ENCODE measurements at regions not wholly inside any gene's neighbourhood (a gene's known extent, or its start where the extent isn't known, plus 50 kb on each side); places are given as distances from the start of the nearest gene placed in this dataset.

GRCh38 chr10:36872702-36873393 lies 252.6 kb upstream of the ANKRD30A start:
- Histone ChIP-seq H3K27me3 (no peaks in the 10 kb centered on the region), H3K9ac (ENCODE audit: low read depth in 2 of 2, low read length in 2 of 2) (no peak overlapping the region), H3K4me1 (no peaks in the 10 kb centered on the region), H3K27ac (no peak overlapping the region), H3K9me3 (no peaks in the 10 kb centered on the region), H3K36me3 (no peaks in the 10 kb centered on the region), H3K4me3 (no peak overlapping the region)
- TF ChIP-seq CTCF (IDR thresholded peaks at IDR 0.05), result no peak
- intact Hi-C loops (cut with DNase I), result no loop called here
- DNase-seq, result no peak

GRCh38 chr10:36840788-36841187 lies 284.6 kb upstream of the ANKRD30A start:
- Histone ChIP-seq H3K9me3 (no peaks in the 10 kb centered on the region), H3K4me3 (no peak overlapping the region), H3K36me3 (no peaks in the 10 kb centered on the region), H3K27me3 (no peaks in the 10 kb centered on the region), H3K27ac (no peak overlapping the region), H3K9ac (ENCODE audit: low read depth in 2 of 2, low read length in 2 of 2) (no peak overlapping the region), H3K4me1 (no peaks in the 10 kb centered on the region)
- intact Hi-C loops (cut with DNase I), result no loop called here
- no peak for DNase-seq
- no peak for TF ChIP-seq CTCF (IDR thresholded peaks at IDR 0.05)

GRCh38 chr10:36837416-36837815 lies 288.0 kb upstream of the ANKRD30A start:
- no peaks in the 10 kb centered on the region for H3K27me3 ChIP-seq
- H3K4me3 ChIP-seq, result no peak overlapping the region
- H3K27ac ChIP-seq, result no peak overlapping the region
- H3K9ac ChIP-seq (ENCODE audit: low read depth in 2 of 2, low read length in 2 of 2), result no peak overlapping the region
- TF ChIP-seq CTCF (IDR thresholded peaks at IDR 0.05), result no peak
- H3K9me3 ChIP-seq, result no peaks in the 10 kb centered on the region
- no peaks in the 10 kb centered on the region for H3K36me3 ChIP-seq
- intact Hi-C loops (cut with DNase I), result no loop called here
- no peaks in the 10 kb centered on the region for H3K4me1 ChIP-seq
- no peak for DNase-seq

- intact Hi-C loops (cut with DNase I), result no loop called here
- Histone ChIP-seq H3K9ac (ENCODE audit: low read depth in 2 of 2, low read length in 2 of 2) (no peak overlapping the region), H3K27me3 (no peaks in the 10 kb centered on the region), H3K27ac (no peak overlapping the region), H3K4me3 (no peak overlapping the region), H3K4me1 (no peaks in the 10 kb centered on the region), H3K36me3 (no peaks in the 10 kb centered on the region), H3K9me3 (no peaks in the 10 kb centered on the region)
- no peak for TF ChIP-seq CTCF (IDR thresholded peaks at IDR 0.05)
- DNase-seq, result no peak
These were observed 305.6 kb upstream of the ANKRD30A start for GRCh38 chr10:36819781-36820180.

GRCh38 chr10:36817898-36818297 lies 307.5 kb upstream of the ANKRD30A start:
- Histone ChIP-seq H3K36me3 (no peaks in the 10 kb centered on the region), H3K27me3 (no peaks in the 10 kb centered on the region), H3K4me1 (no peaks in the 10 kb centered on the region), H3K4me3 (no peak overlapping the region), H3K9ac (ENCODE audit: low read depth in 2 of 2, low read length in 2 of 2) (no peak overlapping the region), H3K9me3 (no peaks in the 10 kb centered on the region), H3K27ac (no peak overlapping the region)
- no peak for TF ChIP-seq CTCF (IDR thresholded peaks at IDR 0.05)
- no peak for DNase-seq
- intact Hi-C loops (cut with DNase I), result no loop called here
